ENCODE measurements at regions not wholly inside any gene's neighbourhood (a gene's known extent, or its start where the extent isn't known, plus 50 kb on each side); places are given as distances from the start of the nearest gene placed in this dataset.

DNA sequence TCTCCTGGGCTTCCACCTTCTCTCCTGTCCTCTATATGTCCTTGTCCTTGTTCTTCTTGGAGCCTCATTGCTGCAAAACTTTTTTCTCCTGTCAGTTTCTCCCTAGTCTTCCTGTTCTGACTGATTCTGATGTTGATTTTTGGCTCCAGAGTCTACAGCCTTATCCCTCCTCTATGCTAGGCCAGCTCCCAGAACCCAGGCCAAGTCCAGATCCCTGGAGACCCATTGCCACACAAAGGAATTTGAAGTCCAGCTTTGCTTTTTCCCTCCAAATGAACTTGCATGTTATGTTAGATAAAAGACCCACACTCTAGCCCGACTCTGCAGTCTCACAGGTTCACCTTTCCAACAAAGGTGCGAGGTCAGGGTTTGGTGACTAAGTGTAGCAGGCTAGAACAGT lies 203.1 kb downstream of the FNDC1 start:
- no peak for DNase-seq (ENCODE audit: low spot score)
- TF ChIP-seq CTCF (IDR thresholded peaks at IDR 0.05; ENCODE audit: extremely low read depth, missing control alignments): no peak

GRCh38 chr6:159360306-159360705 lies 191.1 kb downstream of the FNDC1 start:
- no peak for TF ChIP-seq CTCF (IDR thresholded peaks at IDR 0.05; ENCODE audit: extremely low read depth, missing control alignments)
- DNase-seq (ENCODE audit: low spot score): no peak

DNA sequence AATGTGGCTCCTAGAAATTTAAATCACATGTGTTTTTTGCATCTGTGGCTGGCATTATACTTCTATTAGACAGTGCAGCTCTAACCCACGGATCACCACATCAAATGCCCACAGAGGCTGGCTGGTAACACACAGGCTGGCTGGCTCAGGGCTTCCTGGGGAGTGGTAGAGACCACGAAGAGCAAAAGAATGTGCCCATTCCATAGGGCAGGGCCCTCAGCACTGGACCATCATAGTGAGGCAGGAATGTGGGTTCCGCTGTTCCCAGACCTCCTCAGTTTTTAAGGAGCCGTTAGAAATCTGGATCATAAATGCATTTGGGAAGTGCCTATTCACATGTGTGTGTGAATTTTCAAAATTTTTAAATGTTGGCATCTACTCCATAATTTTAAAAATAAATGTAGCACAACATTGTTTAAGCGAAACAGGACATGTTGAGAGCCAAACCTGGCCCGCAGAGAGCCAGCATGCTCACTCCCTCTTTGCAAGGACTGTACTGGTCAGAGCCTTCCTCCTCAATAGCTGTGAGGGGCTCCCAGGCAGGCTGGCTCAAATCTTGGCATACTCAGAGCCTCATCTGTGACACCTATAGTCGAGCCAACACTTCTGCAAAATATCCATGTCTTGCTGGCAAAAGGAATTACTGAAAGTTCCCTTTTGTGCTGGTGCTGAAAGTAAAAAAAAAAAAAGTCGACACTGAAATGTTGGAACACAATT lies 190.5 kb downstream of the FNDC1 start:
- DNase-seq (ENCODE audit: low spot score): no peak
- no peak for TF ChIP-seq CTCF (IDR thresholded peaks at IDR 0.05; ENCODE audit: extremely low read depth, missing control alignments)

GRCh38 chr6:159358562-159358961 lies 189.4 kb downstream of the FNDC1 start:
- TF ChIP-seq CTCF (IDR thresholded peaks at IDR 0.05; ENCODE audit: extremely low read depth, missing control alignments): no peak
- no peak for DNase-seq (ENCODE audit: low spot score)

GRCh38 chr6:159357211-159357915 lies 188.2 kb downstream of the FNDC1 start:
- DNase-seq (ENCODE audit: low spot score): no peak
- TF ChIP-seq CTCF (IDR thresholded peaks at IDR 0.05; ENCODE audit: extremely low read depth, missing control alignments): no peak

DNA sequence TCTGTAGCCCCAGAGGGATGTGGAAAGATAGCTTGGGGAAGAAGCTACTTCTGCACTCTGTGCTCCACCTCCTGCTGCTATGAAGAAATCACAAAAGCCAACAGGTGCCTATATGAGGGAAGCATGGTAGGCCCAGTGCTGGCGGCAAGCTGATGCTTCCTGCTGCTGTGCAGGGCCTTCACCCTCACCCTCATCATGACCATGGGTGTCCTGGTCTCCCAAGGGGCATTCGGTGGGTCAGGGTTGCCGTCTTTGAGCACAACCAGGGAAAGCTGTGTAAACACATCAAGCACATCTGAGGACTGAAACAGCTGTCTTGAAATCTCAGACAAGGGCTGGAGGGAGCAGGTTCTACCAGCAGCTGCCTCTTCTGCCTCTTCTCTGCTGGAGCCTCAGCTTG lies 184.0 kb downstream of the FNDC1 start:
- no peak for DNase-seq (ENCODE audit: low spot score)
- no peak for TF ChIP-seq CTCF (IDR thresholded peaks at IDR 0.05; ENCODE audit: extremely low read depth, missing control alignments)

DNA sequence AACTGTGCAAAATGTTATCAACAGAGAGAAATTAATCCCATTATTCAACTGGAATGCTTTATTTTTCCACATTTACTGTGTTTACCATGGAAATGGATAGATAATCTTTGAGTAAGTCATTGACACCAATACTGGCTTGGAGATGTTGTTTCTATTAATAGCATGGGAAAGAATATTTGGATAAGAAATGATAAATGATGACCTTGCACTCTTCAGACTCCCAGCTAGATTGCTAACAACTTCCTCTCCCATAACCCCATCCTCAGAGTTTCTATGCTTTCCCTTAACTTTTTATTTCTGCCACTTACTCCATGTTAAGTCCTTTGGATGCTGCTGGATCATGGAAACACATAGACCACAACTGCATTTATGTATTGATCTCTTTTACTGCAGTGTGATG lies 182.5 kb downstream of the FNDC1 start:
- no peak for TF ChIP-seq CTCF (IDR thresholded peaks at IDR 0.05; ENCODE audit: extremely low read depth, missing control alignments)
- no peak for DNase-seq (ENCODE audit: low spot score)
